ENCODE measurements at regions not wholly inside any gene's neighbourhood (a gene's known extent, or its start where the extent isn't known, plus 50 kb on each side); places are given as distances from the start of the nearest gene placed in this dataset.

- H3K4me3 ChIP-seq (ENCODE audit: low read depth, low read length): no peak overlapping the region
- no peak for TF ChIP-seq CTCF (IDR thresholded peaks at IDR 0.05; ENCODE audit: insufficient read depth, low read length)
- no peak for DNase-seq (ENCODE audit: low read depth)
Measured at GRCh38 chr1:220432408-220432807, 95.5 kb upstream of the MARK1 start.

- DNase-seq (ENCODE audit: low read depth): no peak
- no peak for TF ChIP-seq CTCF (IDR thresholded peaks at IDR 0.05; ENCODE audit: insufficient read depth, low read length)
- H3K4me3 ChIP-seq (ENCODE audit: low read depth, low read length): no peak overlapping the region
Measured at GRCh38 chr1:220431554-220432239, 96.2 kb upstream of the MARK1 start.

DNA sequence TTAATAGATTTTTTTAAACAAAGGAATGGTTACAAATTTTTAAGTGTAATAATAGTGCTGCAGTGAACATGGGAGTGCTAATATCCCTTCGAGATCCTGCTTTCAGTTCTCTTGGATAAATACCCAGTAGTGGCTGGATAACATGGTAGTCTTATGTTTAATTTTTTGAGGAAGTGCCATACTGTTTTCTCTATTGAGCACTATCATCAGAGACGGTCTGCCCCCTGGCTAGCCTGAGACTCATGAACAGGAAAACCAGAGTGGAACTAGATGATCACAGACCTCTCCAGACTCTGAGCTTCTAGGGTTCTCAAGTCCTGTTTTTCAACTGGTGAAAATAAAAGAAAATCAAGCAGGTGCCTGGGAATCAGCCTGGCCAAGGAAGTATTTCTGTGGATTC lies 97.3 kb upstream of the MARK1 start:
- no peak for TF ChIP-seq CTCF (IDR thresholded peaks at IDR 0.05; ENCODE audit: insufficient read depth, low read length)
- DNase-seq (ENCODE audit: low read depth): no peak
- H3K4me3 ChIP-seq (ENCODE audit: low read depth, low read length): no peak overlapping the region

- H3K4me3 ChIP-seq (ENCODE audit: low read depth, low read length): no peak overlapping the region
- no peak for TF ChIP-seq CTCF (IDR thresholded peaks at IDR 0.05; ENCODE audit: insufficient read depth, low read length)
- DNase-seq (ENCODE audit: low read depth): no peak
Measured at GRCh38 chr1:220430059-220430458, 97.9 kb upstream of the MARK1 start.

- no peak overlapping the region for H3K4me3 ChIP-seq (ENCODE audit: low read depth, low read length)
- no peak for TF ChIP-seq CTCF (IDR thresholded peaks at IDR 0.05; ENCODE audit: insufficient read depth, low read length)
- DNase-seq (ENCODE audit: low read depth): no peak
Measured at GRCh38 chr1:220426989-220427388, 100.9 kb upstream of the MARK1 start.

DNA sequence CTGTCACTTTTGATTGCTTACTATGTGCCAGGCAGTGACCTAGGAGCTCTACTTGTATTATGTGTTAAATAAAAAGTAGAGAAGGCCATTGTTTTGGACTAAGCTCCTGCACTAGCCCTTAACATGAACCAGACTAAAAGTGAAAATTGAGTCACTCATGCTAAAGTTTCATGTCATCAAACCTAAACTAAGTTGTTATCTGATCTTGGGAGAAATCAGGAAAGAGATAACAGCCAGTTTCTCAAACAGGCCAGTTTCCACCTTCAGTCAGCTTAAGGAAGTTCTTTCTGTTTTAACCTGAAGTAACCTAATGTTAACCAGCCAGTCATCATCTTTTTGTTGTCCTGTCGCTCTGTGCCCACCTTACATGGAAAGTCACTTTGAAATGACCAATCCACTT lies 102.1 kb upstream of the MARK1 start:
- TF ChIP-seq CTCF (IDR thresholded peaks at IDR 0.05; ENCODE audit: insufficient read depth, low read length): no peak
- DNase-seq (ENCODE audit: low read depth): no peak
- H3K4me3 ChIP-seq (ENCODE audit: low read depth, low read length): no peak overlapping the region

DNA sequence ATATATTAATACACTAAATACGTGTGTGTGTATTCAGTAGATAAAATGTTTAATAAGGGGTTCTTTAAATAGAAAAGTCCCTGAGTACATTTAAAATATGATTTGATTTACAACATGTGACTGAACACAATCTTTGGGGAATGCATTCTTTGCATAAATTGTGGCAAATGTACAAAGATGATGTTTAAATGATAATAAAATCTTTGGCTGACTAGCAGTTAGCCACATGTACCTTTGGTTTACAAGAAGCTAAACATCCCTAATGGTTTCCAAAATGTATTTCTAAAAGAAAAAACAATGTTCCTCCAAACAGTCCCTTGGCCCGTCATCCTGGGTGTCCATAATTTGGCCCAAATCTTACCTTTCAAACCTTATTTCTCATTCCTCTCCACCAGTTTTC lies 106.4 kb upstream of the MARK1 start:
- no peak overlapping the region for H3K4me3 ChIP-seq (ENCODE audit: low read depth, low read length)
- no peak for DNase-seq (ENCODE audit: low read depth)
- no peak for TF ChIP-seq CTCF (IDR thresholded peaks at IDR 0.05; ENCODE audit: insufficient read depth, low read length)
